LNCAP (cell line): ENCODE measurements at regions not wholly inside any gene's neighbourhood (a gene's known extent, or its start where the extent isn't known, plus 50 kb on each side); places are given as distances from the start of the nearest gene placed in this dataset.

Experiments
- TF ChIP-seq, protein P1 (sequence below): fragments of 450-650 bp; IDR thresholded peaks from 2 replicates; pipeline ENCODE4 v1.5.1; 2017; ENCODE audit warnings: mild to moderate bottlenecking

- TF ChIP-seq, protein P1, sequence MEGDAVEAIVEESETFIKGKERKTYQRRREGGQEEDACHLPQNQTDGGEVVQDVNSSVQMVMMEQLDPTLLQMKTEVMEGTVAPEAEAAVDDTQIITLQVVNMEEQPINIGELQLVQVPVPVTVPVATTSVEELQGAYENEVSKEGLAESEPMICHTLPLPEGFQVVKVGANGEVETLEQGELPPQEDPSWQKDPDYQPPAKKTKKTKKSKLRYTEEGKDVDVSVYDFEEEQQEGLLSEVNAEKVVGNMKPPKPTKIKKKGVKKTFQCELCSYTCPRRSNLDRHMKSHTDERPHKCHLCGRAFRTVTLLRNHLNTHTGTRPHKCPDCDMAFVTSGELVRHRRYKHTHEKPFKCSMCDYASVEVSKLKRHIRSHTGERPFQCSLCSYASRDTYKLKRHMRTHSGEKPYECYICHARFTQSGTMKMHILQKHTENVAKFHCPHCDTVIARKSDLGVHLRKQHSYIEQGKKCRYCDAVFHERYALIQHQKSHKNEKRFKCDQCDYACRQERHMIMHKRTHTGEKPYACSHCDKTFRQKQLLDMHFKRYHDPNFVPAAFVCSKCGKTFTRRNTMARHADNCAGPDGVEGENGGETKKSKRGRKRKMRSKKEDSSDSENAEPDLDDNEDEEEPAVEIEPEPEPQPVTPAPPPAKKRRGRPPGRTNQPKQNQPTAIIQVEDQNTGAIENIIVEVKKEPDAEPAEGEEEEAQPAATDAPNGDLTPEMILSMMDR = no peak
Measured at GRCh38 chr4:38279077-38279476, 318.9 kb downstream of the PTTG2 start.

DNA sequence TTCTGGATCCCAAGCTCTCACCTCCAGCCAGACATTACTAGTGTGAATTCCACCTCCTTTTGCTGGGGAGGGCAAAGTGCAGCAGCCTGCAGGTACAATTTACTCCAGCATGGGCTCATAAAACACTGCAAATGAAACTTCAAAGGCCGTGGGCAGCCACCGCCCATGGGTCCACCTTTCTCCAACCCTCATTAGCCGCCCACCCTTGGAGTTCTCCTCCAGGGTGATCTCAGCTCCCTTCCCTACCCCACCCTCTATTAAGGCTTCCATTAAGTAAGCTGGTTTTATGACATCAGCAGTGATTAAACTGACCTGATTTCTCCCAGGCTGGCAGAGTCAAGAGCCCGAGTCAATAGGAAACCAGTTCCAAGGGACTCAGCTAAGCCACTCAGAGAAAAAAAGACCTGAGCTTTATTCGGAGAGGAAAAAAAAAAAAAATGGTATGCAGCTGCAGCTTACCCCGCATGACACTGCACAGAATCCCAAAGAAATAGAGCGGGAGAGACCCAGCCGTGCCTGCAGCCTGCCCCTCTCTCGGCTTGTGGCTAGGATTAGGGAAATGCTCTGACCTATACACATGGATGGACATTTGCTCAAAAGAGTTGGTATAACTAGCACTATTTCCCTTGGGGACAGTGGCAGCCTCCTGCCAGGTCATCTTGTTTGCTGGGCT, 319.6 kb downstream of the PTTG2 start:
- TF ChIP-seq, protein P1 = no peak

DNA sequence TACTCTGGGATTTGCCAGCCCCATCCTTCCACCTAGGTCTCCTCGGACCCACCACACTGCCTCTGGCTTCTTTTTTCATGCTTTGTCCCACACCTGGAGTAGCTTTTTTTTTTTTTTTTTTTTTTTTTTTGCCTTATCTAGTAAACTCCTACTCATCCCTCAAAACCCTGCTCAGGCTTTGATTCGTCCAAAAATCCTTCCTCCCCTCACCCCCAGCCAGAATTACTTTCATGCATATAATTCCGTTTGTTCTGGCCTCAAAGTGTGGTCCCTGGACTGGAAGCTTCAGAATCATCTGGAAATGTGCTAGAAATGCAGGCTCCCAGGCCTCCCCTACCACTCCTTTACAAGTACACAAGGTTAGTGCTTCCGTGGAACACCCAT, 320.1 kb downstream of the PTTG2 start:
- TF ChIP-seq, protein P1 = no peak

- TF ChIP-seq, protein P1 = no peak
Measured at GRCh38 chr4:38281371-38282071, 321.3 kb downstream of the PTTG2 start.

DNA sequence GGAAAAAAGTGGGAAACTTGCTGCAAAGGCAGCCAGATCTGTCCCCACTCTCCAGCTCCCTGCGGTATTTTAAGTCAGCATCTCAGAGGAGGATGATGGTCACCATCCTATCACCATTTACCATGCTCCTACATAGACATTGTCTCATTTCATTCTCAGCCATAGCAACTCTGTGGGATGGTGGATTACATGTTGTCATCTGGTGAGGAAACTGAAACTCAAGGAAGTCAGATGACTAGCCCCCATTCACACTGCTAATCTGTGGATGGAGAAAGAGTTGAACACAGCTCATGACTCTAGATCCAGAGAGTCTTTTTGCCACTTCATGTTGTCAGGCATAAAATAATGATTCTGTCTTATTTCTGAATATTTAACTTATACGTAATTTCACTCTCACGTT, 323.5 kb downstream of the PTTG2 start:
- TF ChIP-seq, protein P1 = no peak

DNA sequence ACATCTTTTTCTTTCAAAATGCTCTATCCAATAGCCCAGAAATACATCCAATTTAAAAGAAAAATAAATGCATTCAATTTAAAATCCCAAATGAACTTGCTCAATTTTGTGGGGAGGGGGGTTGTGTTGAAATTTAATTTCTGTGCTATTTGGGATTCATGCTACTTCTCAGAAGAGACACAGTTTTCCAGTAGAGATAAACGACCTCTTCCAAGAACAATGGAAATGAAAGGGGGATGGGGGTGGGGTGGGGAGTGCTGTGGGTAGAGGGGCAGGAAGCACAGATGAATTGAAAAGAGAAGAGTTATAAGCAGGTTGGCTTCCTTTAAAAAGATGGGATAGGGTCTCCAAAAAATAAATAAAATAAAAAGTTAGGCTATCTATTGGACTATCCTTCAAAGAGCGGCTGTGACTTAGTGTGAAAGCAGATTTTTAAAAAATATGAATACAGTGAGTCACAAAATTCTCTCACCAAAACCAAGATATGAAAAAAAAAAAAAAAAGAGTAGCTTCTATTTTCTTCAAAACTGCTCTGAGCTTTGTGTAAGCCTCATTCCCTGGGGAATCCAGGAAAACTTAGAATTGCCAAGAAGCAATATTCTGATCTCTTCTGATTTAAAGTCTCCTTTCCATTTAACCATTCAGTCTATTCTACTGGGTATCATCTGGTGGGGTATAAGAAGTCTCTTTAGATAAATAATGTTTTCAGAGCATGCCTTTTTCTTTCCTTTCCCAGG, 324.3 kb downstream of the PTTG2 start:
- TF ChIP-seq, protein P1 = no peak

- TF ChIP-seq, protein P1 = no peak
Measured at GRCh38 chr4:38287101-38287851, 327.1 kb downstream of the PTTG2 start.
